ENCODE measurements at regions not wholly inside any gene's neighbourhood (a gene's known extent, or its start where the extent isn't known, plus 50 kb on each side); places are given as distances from the start of the nearest gene placed in this dataset.

DNA sequence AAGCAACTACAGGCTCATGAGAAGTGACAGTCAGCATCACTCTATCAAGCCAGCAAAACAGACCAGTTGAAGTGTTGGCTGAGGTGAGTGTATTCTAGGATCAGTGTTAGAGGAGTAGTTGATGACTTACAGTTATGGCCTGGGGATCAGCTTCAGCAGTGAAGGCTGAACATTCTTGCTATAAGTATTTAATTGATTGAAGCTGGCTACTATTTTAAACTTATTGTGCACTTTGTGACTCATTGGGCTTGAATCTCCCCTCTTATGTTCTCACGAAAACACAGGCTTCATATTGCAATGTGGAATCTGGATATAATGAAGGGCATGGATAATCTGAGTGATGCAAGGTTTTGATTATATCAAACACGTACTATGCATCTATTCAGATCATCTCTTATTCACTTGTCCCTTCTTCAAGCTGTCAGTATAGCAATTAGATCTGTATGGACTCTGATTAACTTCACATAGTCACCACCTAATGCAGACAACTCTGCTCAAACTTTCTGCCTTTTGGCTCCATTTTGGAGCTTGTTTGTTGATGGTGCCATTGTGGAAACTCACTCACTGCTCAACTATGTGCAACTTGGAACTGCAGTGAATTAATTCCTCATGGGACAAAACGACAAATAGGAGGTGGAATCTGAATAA is 309.2 kb downstream of the SLC16A7 start (continued):
- TF ChIP-seq ZNF830 (tag by site-specific recombination; IDR thresholded peaks at IDR 0.05; ENCODE audit: low read depth): no peak
- TF ChIP-seq GLIS2 (tag by site-specific recombination; IDR thresholded peaks at IDR 0.05): no peak
- TF ChIP-seq ZNF514 (tag by site-specific recombination; IDR thresholded peaks at IDR 0.05): no peak
- TF ChIP-seq TCF7L2 (IDR thresholded peaks at IDR 0.05; ENCODE audit: borderline replicate concordance, low read depth, low read length): no peak
- TF ChIP-seq ZNF324 (tag by site-specific recombination; IDR thresholded peaks at IDR 0.05): no peak
- no peak for TF ChIP-seq ZNF776 (tag by site-specific recombination; IDR thresholded peaks at IDR 0.05; ENCODE audit: borderline replicate concordance)
- TF ChIP-seq ZBTB8A (tag by site-specific recombination; IDR thresholded peaks at IDR 0.05): no peak
- no peak for TF ChIP-seq ZNF544 (tag by site-specific recombination; IDR thresholded peaks at IDR 0.05)

DNA sequence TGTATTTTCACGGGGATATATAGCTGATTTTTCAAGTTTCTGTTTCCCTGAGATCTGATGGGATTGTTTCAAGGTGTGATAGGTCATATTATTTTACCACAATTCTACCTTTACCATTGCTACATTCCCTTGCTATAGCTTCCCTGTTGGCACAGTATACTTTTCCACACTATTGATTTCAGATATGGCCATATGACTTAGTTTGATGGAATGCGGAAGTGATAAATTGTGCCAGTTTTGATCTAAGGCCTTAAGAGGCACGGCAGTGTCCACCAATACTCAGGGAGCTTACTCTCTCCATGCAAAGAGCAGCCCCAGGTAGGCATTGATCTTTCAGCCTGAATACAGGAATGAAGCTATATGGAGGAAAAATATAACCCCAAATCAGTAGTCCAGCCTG is 315.7 kb downstream of the SLC16A7 start:
- Histone ChIP-seq H3K9me3 (ENCODE audit: control insufficient read depth, insufficient read depth, low read depth, low read length) (no peaks in the 10 kb centered on the region), H3K36me3 (ENCODE audit: control insufficient read depth in 2 of 2, insufficient read depth in 1 of 2, low read length in 2 of 2) (no peaks in the 10 kb centered on the region), H3K4me1 (ENCODE audit: control insufficient read depth, insufficient read depth, low read length) (no peaks in the 10 kb centered on the region), H3K4me3 (ENCODE audit: low read depth, low read length) (no peak overlapping the region), H3K27ac (ENCODE audit: extremely low read depth, low read depth, low read length) (no peak overlapping the region)
- no peak for TF ChIP-seq HOXC10 (CRISPR knock-in tag; IDR thresholded peaks at IDR 0.05)
- no peak for TF ChIP-seq ZNF132 (tag by site-specific recombination; IDR thresholded peaks at IDR 0.05; ENCODE audit: borderline replicate concordance)
- TF ChIP-seq ZNF354C (tag by site-specific recombination; IDR thresholded peaks at IDR 0.05; ENCODE audit: borderline replicate concordance, low read depth): no peak
- no peak for TF ChIP-seq ZNF239 (tag by site-specific recombination; IDR thresholded peaks at IDR 0.05)
- ChIA-PET POLR2A (no interaction called here), CTCF (interaction anchor here (0.8 kb wide), 1 partner anchor 386 kb away, joined by 3 read pairs; no protein-coding TSS in a partner anchor)

DNA sequence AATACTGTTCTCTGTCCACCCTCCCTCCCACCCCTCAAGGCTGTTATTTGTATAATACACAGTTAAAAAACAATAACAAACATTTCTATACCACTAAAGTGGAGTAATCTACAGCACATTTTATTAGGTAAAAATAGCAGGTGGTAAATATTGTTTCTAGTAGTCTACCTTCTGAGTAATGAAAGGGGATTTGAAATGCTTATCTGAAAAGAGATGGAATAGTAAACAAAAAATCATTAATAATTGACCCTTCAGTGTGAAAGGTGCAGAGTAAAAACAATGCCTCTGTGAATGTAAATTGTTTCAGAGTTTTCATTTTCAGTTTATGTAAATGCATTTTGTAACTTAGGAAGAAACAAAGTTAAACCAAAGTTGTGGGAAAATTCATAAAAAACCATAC is 321.2 kb downstream of the SLC16A7 start:
- ChIA-PET POLR2A (no interaction called here), CTCF (no interaction called here)

DNA sequence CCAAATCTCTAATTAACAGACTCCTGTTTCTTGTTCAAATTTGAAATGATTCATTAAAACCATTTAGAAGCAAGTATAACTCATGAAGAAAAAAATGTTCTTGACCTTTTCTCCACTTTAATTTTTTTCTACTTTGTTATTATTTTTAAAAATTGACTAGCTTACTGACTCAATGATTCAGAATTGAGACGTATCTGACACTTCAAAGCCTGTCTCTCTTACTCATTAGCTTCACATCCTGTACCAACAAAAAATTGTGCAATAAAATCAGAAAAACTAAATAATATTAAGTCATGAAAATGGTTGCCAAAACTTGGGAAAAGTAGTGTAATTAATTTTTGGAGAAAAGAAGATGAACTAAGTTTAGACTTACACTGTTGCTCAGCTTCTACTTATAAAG is 331.2 kb downstream of the SLC16A7 start:
- TF ChIP-seq ZNF221 (tag by site-specific recombination; IDR thresholded peaks at IDR 0.05; ENCODE audit: borderline replicate concordance) (no peak), ZNF175 (tag by site-specific recombination; IDR thresholded peaks at IDR 0.05) (no peak), ZNF654 (tag by site-specific recombination; IDR thresholded peaks at IDR 0.05; ENCODE audit: low read depth) (no peak), ZBTB7A (tag by site-specific recombination; IDR thresholded peaks at IDR 0.05; ENCODE audit: low read depth) (no peak), ZNF843 (tag by site-specific recombination; IDR thresholded peaks at IDR 0.05) (no peak), ZNF114 (tag by site-specific recombination; IDR thresholded peaks at IDR 0.05) (no peak), ZNF529 (tag by site-specific recombination; IDR thresholded peaks at IDR 0.05; ENCODE audit: insufficient replicate concordance) (no peak), ZSCAN16 (tag by site-specific recombination; IDR thresholded peaks at IDR 0.05) (no peak)
- TF ChIP-seq, protein P1, sequence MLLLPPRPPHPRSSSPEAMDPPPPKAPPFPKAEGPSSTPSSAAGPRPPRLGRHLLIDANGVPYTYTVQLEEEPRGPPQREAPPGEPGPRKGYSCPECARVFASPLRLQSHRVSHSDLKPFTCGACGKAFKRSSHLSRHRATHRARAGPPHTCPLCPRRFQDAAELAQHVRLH (tag by site-specific recombination; IDR thresholded peaks at IDR 0.05): no peak
- TF ChIP-seq, protein P2, sequence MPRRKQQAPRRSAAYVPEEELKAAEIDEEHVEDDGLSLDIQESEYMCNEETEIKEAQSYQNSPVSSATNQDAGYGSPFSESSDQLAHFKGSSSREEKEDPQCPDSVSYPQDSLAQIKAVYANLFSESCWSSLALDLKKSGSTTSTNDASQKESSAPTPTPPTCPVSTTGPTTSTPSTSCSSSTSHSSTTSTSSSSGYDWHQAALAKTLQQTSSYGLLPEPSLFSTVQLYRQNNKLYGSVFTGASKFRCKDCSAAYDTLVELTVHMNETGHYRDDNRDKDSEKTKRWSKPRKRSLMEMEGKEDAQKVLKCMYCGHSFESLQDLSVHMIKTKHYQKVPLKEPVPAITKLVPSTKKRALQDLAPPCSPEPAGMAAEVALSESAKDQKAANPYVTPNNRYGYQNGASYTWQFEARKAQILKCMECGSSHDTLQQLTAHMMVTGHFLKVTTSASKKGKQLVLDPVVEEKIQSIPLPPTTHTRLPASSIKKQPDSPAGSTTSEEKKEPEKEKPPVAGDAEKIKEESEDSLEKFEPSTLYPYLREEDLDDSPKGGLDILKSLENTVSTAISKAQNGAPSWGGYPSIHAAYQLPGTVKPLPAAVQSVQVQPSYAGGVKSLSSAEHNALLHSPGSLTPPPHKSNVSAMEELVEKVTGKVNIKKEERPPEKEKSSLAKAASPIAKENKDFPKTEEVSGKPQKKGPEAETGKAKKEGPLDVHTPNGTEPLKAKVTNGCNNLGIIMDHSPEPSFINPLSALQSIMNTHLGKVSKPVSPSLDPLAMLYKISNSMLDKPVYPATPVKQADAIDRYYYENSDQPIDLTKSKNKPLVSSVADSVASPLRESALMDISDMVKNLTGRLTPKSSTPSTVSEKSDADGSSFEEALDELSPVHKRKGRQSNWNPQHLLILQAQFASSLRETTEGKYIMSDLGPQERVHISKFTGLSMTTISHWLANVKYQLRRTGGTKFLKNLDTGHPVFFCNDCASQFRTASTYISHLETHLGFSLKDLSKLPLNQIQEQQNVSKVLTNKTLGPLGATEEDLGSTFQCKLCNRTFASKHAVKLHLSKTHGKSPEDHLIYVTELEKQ (tag by site-specific recombination; IDR thresholded peaks at IDR 0.05; ENCODE audit: borderline replicate concordance): no peak
- TF ChIP-seq, protein P3, sequence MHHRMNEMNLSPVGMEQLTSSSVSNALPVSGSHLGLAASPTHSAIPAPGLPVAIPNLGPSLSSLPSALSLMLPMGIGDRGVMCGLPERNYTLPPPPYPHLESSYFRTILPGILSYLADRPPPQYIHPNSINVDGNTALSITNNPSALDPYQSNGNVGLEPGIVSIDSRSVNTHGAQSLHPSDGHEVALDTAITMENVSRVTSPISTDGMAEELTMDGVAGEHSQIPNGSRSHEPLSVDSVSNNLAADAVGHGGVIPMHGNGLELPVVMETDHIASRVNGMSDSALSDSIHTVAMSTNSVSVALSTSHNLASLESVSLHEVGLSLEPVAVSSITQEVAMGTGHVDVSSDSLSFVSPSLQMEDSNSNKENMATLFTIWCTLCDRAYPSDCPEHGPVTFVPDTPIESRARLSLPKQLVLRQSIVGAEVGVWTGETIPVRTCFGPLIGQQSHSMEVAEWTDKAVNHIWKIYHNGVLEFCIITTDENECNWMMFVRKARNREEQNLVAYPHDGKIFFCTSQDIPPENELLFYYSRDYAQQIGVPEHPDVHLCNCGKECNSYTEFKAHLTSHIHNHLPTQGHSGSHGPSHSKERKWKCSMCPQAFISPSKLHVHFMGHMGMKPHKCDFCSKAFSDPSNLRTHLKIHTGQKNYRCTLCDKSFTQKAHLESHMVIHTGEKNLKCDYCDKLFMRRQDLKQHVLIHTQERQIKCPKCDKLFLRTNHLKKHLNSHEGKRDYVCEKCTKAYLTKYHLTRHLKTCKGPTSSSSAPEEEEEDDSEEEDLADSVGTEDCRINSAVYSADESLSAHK (tag by site-specific recombination; IDR thresholded peaks at IDR 0.05): no peak
- H3K9me3 ChIP-seq (ENCODE audit: control insufficient read depth, insufficient read depth, low read depth, low read length): no peaks in the 10 kb centered on the region
- no peaks in the 10 kb centered on the region for H3K36me3 ChIP-seq (ENCODE audit: control insufficient read depth in 2 of 2, insufficient read depth in 1 of 2, low read length in 2 of 2)
- ChIA-PET POLR2A (no interaction called here), CTCF (no interaction called here)
- no peak overlapping the region for H3K27ac ChIP-seq (ENCODE audit: extremely low read depth, low read depth, low read length)
- no peaks in the 10 kb centered on the region for H3K4me1 ChIP-seq (ENCODE audit: control insufficient read depth, insufficient read depth, low read length)
- no peak overlapping the region for H3K4me3 ChIP-seq (ENCODE audit: low read depth, low read length)

More for the DNA sequence above, 321.2 kb downstream of the SLC16A7 start:
- Histone ChIP-seq H3K4me3 (ENCODE audit: low read depth, low read length) (no peak overlapping the region), H3K36me3 (ENCODE audit: control insufficient read depth in 2 of 2, insufficient read depth in 1 of 2, low read length in 2 of 2) (no peaks in the 10 kb centered on the region), H3K9me3 (ENCODE audit: control insufficient read depth, insufficient read depth, low read depth, low read length) (no peaks in the 10 kb centered on the region), H3K4me1 (ENCODE audit: control insufficient read depth, insufficient read depth, low read length) (no peaks in the 10 kb centered on the region), H3K27ac (ENCODE audit: extremely low read depth, low read depth, low read length) (no peak overlapping the region)
- no peak for TF ChIP-seq ZNF274 (IDR thresholded peaks at IDR 0.05; ENCODE audit: low read length)
- TF ChIP-seq ZNF274 (tag by site-specific recombination; IDR thresholded peaks at IDR 0.05; ENCODE audit: borderline replicate concordance): no peak
- no peak for TF ChIP-seq ZNF157 (tag by site-specific recombination; IDR thresholded peaks at IDR 0.05)
- no peak for TF ChIP-seq KLF7 (tag by site-specific recombination; IDR thresholded peaks at IDR 0.05; ENCODE audit: borderline replicate concordance)

Data from HEK293 (cell line).